DOHH2 (cell line): ENCODE measurements at regions not wholly inside any gene's neighbourhood (a gene's known extent, or its start where the extent isn't known, plus 50 kb on each side); places are given as distances from the start of the nearest gene placed in this dataset.

Source experiments
- CTCF ChIP-seq: fragments of 200-600 bp; sonication (generic); IDR thresholded peaks from one replicate; pipeline ENCODE4 v1.5.1; 2014; ENCODE audit warnings: antibody characterized with exemption, mild to moderate bottlenecking, low read depth, low read length; ENCODE audit not compliant: poor library complexity, severe bottlenecking
- EZH2phosphoT487 ChIP-seq: fragments of 200-600 bp; sonication (generic); IDR thresholded peaks from 2 replicates; pipeline ENCODE4 v1.6.1; 2017; ENCODE audit warnings: borderline replicate concordance, mild to moderate bottlenecking, antibody characterized with exemption, low read length, moderate library complexity, mixed read lengths

GRCh38 chrX:40273356-40274050, 175.7 kb upstream of the BCOR start:
- TF ChIP-seq CTCF (no peak), EZH2phosphoT487 (no peak)
